Astrocyte (in vitro differentiated cells and primary cell): ENCODE measurements at regions not wholly inside any gene's neighbourhood (a gene's known extent, or its start where the extent isn't known, plus 50 kb on each side); places are given as distances from the start of the nearest gene placed in this dataset.

ENCODE experiments used
- DNase-seq: peaks from one replicate; pipeline ENCODE4 v3.0.0-alpha.2; 2010; ENCODE audit warnings: low read depth
- FAIRE-seq: peaks from 2 replicates; lab custom pipeline; 2011; peaks lifted over from hg19 to GRCh38; lab: Jason Lieb, UNC
- H2AFZ ChIP-seq: 2 replicates; pipeline ENCODE4 v1.6.0; 2012; ENCODE audit warnings: low read depth, low read length, inconsistent platforms
- H3K27ac ChIP-seq: 2 replicates; pipeline ENCODE4 v1.5.1; 2011; ENCODE audit warnings: low read depth, low read length, inconsistent platforms
- H3K27me3 ChIP-seq: 2 replicates; pipeline ENCODE4 v1.6.0; 2011; ENCODE audit warnings: low read length, inconsistent platforms; ENCODE audit not compliant: insufficient read depth
- H3K36me3 ChIP-seq: 2 replicates; pipeline ENCODE4 v1.5.1; 2011; ENCODE audit warnings: low read length, inconsistent platforms; ENCODE audit not compliant: insufficient read depth
- H3K4me1 ChIP-seq: 2 replicates; pipeline ENCODE4 v1.5.1; 2011; ENCODE audit warnings: low read length, inconsistent platforms; ENCODE audit not compliant: insufficient read depth
- H3K4me2 ChIP-seq: 2 replicates; pipeline ENCODE4 v1.6.0; 2012; ENCODE audit warnings: low read length, inconsistent platforms
- H3K4me3 ChIP-seq: 2 replicates; pipeline ENCODE4 v1.5.1; 2011; ENCODE audit warnings: low read depth, mild to moderate bottlenecking, low read length, inconsistent platforms; ENCODE audit not compliant: insufficient read depth
- H3K79me2 ChIP-seq: 2 replicates; pipeline ENCODE4 v1.6.0; 2012; ENCODE audit warnings: mild to moderate bottlenecking, low read length, inconsistent platforms; ENCODE audit not compliant: insufficient read depth
- H3K9ac ChIP-seq: 2 replicates; pipeline ENCODE4 v1.6.0; 2012; ENCODE audit warnings: mild to moderate bottlenecking, low read length, inconsistent platforms
- H3K9me3 ChIP-seq: 2 replicates; pipeline ENCODE4 v1.5.1; 2012; ENCODE audit warnings: low read depth, mild to moderate bottlenecking, low read length, inconsistent platforms; ENCODE audit not compliant: insufficient read depth
- H4K20me1 ChIP-seq: 2 replicates; pipeline ENCODE4 v1.6.0; 2012; ENCODE audit warnings: low read length, inconsistent platforms; ENCODE audit not compliant: insufficient read depth
- H3K27ac Mint-ChIP-seq: one replicate; pipeline ENCODE4 v1.8.0; 2021; ENCODE audit warnings: mild to moderate bottlenecking, mixed read lengths; ENCODE audit not compliant: unreplicated experiment
- H3K27me3 Mint-ChIP-seq: one replicate; pipeline ENCODE4 v1.8.0; 2021; ENCODE audit warnings: low read depth, mixed read lengths; ENCODE audit not compliant: unreplicated experiment
- H3K36me3 Mint-ChIP-seq: one replicate; pipeline ENCODE4 v1.8.0; 2021; ENCODE audit warnings: low read depth, mixed read lengths; ENCODE audit not compliant: unreplicated experiment
- H3K4me1 Mint-ChIP-seq: one replicate; pipeline ENCODE4 v1.8.0; 2021; ENCODE audit warnings: low read depth, mixed read lengths; ENCODE audit not compliant: unreplicated experiment
- H3K4me3 Mint-ChIP-seq: one replicate; pipeline ENCODE4 v1.8.0; 2021; ENCODE audit warnings: mild to moderate bottlenecking, moderate library complexity, mixed read lengths; ENCODE audit not compliant: unreplicated experiment
- H3K9me3 Mint-ChIP-seq: one replicate; pipeline ENCODE4 v1.8.0; 2021; ENCODE audit warnings: mild to moderate bottlenecking, mixed read lengths; ENCODE audit not compliant: unreplicated experiment
- EZH2 ChIP-seq: IDR thresholded peaks from 2 replicates; pipeline ENCODE4 v1.6.1; 2012; ENCODE audit warnings: mild to moderate bottlenecking, low read length, inconsistent platforms; ENCODE audit not compliant: insufficient read depth
- TF ChIP-seq, protein P1 (sequence below): IDR thresholded peaks from 2 replicates; pipeline ENCODE4 v1.5.1; 2011; ENCODE audit warnings: low read depth, mild to moderate bottlenecking, inconsistent platforms, low read length, moderate library complexity; ENCODE audit not compliant: insufficient read depth

DNA sequence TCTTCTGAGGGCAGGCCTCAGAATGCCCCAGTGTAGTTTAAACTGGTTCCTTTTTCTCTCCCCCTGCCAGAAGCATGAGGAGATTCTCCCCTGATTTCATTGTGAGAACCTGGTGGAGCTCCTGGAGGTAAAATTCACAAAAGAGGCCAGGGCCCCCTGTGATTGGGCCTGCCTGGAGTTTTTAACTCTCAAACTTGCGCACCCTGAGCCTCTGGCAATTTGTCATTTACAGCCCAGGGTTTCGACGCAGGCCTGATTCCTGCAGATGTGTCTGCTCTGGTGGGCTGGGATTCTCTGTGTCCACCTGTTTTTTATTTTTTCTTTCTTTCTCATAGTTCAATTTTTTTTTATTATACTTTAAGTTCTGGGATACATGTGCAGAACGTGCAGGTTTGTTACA lies 157.9 kb downstream of the ASB1 start:
- Mint-ChIP-seq H3K4me1 (no peaks in the 10 kb centered on the region), H3K36me3 (no peaks in the 10 kb centered on the region), H3K4me3 (no peak overlapping the region), H3K27ac (no peak overlapping the region), H3K9me3 (peaks cover 12% of the 10 kb centered on the region), H3K27me3 (peaks cover 4% of the 10 kb centered on the region)
- Histone ChIP-seq H3K36me3 (no peaks in the 10 kb centered on the region), H3K4me2 (no peak overlapping the region), H3K9ac (no peak overlapping the region), H3K9me3 (no peaks in the 10 kb centered on the region), H3K27ac (no peak overlapping the region), H3K4me3 (no peak overlapping the region), H2AFZ (no peak overlapping the region), H3K27me3 (no peaks in the 10 kb centered on the region), H3K79me2 (no peaks in the 10 kb centered on the region), H4K20me1 (no peaks in the 10 kb centered on the region), H3K4me1 (peaks cover 7% of the 10 kb centered on the region)
- DNase-seq, result no peak
- TF ChIP-seq EZH2, result no peak
- TF ChIP-seq, protein P1, sequence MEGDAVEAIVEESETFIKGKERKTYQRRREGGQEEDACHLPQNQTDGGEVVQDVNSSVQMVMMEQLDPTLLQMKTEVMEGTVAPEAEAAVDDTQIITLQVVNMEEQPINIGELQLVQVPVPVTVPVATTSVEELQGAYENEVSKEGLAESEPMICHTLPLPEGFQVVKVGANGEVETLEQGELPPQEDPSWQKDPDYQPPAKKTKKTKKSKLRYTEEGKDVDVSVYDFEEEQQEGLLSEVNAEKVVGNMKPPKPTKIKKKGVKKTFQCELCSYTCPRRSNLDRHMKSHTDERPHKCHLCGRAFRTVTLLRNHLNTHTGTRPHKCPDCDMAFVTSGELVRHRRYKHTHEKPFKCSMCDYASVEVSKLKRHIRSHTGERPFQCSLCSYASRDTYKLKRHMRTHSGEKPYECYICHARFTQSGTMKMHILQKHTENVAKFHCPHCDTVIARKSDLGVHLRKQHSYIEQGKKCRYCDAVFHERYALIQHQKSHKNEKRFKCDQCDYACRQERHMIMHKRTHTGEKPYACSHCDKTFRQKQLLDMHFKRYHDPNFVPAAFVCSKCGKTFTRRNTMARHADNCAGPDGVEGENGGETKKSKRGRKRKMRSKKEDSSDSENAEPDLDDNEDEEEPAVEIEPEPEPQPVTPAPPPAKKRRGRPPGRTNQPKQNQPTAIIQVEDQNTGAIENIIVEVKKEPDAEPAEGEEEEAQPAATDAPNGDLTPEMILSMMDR, result no peak
- FAIRE-seq, result no peak

DNA sequence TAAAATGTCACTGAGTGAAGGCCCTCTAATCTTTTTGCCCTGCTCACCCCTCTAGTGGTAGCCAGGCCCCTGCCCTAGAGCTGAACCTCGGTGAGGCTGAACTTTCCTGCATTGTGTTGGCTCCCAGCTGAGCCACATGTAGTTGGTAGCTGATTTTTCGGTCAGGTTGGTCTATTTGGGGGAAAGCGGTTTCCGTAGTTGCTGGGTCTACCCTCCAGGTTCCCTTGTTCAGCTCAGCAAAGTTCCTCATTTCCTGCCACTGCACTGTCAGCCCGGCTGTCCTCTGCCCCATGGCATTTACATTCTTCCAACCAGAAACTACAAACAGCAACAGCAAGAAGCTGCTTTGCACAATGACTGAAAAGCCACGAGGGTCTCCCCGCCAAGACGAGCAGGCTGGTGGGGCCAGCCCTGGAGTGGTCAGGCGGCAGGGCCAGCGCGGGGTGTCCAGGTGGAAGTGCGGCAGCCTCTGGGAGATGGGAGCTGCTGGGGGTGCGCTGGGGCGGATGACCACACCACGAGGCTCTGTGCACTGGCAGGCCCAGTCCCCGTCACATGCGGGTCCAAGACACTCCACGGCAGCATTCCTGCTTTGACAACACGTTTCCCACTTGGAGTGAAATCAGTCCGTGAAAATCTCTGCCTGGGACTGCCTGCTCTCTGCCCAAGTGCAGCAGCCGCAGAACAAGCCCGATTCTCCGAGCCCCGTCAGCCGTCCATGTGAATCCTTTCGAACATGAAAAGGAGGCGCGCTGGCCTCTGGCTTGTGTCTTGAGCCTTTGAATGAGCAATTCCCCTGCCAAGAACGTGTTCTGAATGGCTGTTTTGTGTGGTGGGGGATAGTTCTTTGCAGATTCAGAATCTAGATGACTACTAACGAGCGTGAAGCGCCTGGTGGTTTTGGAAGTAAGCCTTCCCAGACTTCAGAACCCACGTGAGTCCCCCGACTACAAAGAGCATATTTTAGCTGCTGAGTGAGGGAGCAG lies 159.4 kb downstream of the ASB1 start:
- Histone ChIP-seq H3K36me3 (no peaks in the 10 kb centered on the region), H3K4me1 (peaks cover 7% of the 10 kb centered on the region), H3K9me3 (no peaks in the 10 kb centered on the region), H3K27me3 (no peaks in the 10 kb centered on the region), H3K79me2 (no peaks in the 10 kb centered on the region), H3K27ac (no peak overlapping the region), H3K4me2 (peak overlapping the region; percentile 70), H4K20me1 (no peaks in the 10 kb centered on the region), H3K4me3 (peak overlapping the region; percentile 1), H3K9ac (peak overlapping the region; percentile 5), H2AFZ (peak overlapping the region; percentile 81)
- peak; percentile 88 for DNase-seq
- no peaks in the 10 kb centered on the region for H3K36me3 Mint-ChIP-seq
- no peak for TF ChIP-seq EZH2
- TF ChIP-seq, protein P1, result no peak
- H3K4me3 Mint-ChIP-seq, result no peak overlapping the region
- no peaks in the 10 kb centered on the region for H3K27me3 Mint-ChIP-seq
- no peaks in the 10 kb centered on the region for H3K4me1 Mint-ChIP-seq
- no peak for FAIRE-seq
- H3K27ac Mint-ChIP-seq, result no peak overlapping the region
- peaks cover 12% of the 10 kb centered on the region for H3K9me3 Mint-ChIP-seq
